Astrocyte of the cerebellum (primary cell): ENCODE measurements at regions not wholly inside any gene's neighbourhood (a gene's known extent, or its start where the extent isn't known, plus 50 kb on each side); places are given as distances from the start of the nearest gene placed in this dataset.
A peak's percentile ranks its signal among the peaks of the same experiment; 100 is the strongest.
"Not testable (repeated sequence)": the region's sequence is repeated elsewhere in the genome, so short reads cannot be mapped to it uniquely, and the experiment has no call there.

Experiments
- DNase-seq: peaks from one replicate; pipeline ENCODE4 v3.0.0-alpha.2; 2011; ENCODE audit warnings: low read depth
- H3K4me3 ChIP-seq: 2 replicates; pipeline ENCODE4 v1.5.1; 2011; ENCODE audit warnings: mild to moderate bottlenecking, low read depth, low read length, moderate library complexity
- in situ Hi-C: cut with HindIII; loops from 2 replicates; pipeline ENCODE4 v1.10.0; 2017; ENCODE audit warnings: low sequenced_read_pairs
- TF ChIP-seq, protein P1 (sequence below): IDR thresholded peaks from 2 replicates; pipeline ENCODE4 v1.5.1; 2012; ENCODE audit warnings: low read length, low read depth, moderate library complexity, mild to moderate bottlenecking; ENCODE audit errors: missing control alignments

DNA sequence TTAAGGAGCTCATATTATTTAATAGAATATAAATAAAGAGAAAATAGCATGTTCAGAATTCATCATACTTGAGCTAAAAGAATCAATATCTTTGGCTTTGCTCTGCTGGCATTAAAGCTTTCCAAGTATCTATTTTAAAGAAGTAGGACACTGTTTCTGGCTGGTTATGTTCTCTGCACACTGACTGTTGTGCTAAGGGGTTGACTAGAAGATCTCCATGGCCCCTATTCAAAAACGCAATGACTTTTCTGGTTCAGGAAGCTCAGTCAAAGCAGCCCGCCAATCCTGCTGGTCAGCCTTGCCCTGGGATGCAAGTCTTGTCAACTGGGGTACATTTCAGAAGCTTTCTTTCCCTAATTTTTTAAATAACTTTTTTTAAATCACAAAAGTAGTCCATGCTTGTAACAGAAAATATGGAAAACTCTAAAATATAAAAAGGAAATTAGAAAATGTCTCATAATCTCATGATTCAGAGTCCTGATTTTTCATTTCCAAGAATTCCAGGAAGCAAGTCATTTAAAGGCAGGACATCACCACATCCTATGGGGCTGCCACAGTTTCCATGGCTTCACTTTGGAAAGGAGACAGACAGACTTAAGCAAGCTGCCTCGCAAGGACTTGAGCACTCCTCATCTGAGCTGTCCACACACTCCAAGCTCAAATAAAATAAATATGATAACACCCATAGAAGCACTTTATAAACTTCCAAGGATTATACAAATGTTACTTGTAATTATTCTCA lies 195.1 kb downstream of the TXNL1 start:
- TF ChIP-seq, protein P1, sequence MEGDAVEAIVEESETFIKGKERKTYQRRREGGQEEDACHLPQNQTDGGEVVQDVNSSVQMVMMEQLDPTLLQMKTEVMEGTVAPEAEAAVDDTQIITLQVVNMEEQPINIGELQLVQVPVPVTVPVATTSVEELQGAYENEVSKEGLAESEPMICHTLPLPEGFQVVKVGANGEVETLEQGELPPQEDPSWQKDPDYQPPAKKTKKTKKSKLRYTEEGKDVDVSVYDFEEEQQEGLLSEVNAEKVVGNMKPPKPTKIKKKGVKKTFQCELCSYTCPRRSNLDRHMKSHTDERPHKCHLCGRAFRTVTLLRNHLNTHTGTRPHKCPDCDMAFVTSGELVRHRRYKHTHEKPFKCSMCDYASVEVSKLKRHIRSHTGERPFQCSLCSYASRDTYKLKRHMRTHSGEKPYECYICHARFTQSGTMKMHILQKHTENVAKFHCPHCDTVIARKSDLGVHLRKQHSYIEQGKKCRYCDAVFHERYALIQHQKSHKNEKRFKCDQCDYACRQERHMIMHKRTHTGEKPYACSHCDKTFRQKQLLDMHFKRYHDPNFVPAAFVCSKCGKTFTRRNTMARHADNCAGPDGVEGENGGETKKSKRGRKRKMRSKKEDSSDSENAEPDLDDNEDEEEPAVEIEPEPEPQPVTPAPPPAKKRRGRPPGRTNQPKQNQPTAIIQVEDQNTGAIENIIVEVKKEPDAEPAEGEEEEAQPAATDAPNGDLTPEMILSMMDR = no peak

DNA sequence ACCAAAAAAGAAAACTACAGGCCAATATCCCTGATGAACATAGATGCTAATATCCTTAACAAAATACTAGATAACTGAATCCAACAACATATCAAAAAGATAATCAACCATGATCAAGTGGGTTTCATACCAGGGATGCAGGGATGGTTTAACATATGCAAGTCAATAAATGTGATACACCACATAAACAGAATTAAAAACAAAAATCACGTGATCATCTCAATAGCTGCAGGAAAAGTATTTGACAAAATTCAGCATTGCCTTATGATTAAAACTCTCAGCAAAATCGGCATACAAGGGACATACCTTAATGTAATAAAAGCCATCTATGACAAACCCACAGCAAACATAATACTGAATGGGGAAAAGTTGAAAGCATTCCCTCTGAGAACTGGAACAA lies 199.9 kb downstream of the TXNL1 start:
- H3K4me3 ChIP-seq, DNase-seq, in situ Hi-C loops: not testable (repeated sequence)

More for the DNA sequence above, 195.1 kb downstream of the TXNL1 start:
- no peak for DNase-seq
- no peak overlapping the region for H3K4me3 ChIP-seq
- in situ Hi-C loops = loop anchor here (5.0 kb wide), 1 partner anchor 99 kb away; no protein-coding TSS in a partner anchor

DNA sequence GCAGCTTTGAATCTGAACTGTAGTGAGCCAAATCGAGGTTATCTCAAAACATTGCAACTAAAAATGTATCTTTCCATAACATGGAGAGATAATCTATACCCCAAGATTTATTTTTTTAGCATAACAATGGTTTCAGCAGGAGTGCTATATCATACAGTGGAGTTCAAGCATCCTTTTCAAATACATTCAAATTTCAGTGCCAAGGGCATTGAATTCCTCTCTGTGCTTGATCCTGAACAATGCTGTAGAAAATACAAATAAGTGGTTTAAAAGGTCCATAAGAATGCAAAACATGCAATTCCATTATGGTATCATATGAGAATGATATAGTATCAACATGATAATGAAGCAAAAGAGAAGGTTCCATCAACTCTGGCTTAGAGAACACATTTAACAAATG lies 201.7 kb downstream of the TXNL1 start:
- TF ChIP-seq, protein P1 = no peak
- DNase-seq = no peak
- no peak overlapping the region for H3K4me3 ChIP-seq
- in situ Hi-C loops = no loop called here

DNA sequence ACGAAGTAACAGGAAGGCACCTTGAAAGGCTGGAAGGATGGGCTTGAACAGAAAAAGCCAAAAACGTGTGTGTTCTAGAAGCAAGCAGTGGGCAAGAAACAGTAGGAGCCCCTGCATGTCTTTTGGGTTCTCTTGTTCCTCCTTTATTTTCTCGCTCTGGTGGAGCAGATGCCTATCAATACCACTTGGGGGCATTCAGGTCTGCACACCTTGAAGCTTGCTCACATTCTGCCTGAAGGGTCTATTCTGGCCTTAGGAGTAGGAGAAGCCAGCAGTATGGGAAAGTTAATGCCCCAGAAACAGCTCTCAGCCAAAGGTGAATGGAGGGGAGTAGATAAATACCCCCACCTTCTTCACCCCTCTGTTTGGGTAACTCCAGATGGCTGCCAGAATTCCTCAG lies 204.5 kb downstream of the TXNL1 start:
- TF ChIP-seq, protein P1 = no peak
- in situ Hi-C loops = no loop called here
- no peak overlapping the region for H3K4me3 ChIP-seq
- no peak for DNase-seq

DNA sequence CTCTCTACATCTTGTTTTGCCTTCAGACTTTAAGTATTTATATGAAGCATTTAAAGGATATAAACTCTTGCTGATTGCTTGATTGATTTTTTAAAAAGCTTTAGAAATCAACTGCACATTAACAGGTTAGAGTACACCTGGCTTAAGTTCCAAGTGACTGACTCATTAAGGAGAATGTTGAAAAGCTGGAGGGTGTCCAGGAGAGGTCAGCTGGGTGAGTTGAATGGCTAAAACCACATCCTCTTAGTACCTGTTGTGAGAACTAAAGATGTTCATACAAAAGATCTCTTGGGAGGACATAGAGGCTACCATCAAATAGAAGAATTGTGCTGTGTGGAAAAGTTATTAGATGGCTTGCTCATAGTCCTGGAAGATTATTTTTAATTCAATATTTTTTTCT lies 206.8 kb downstream of the TXNL1 start:
- TF ChIP-seq, protein P1 = no peak
- in situ Hi-C loops = no loop called here
- DNase-seq = peak; percentile 6
- H3K4me3 ChIP-seq = no peak overlapping the region

DNA sequence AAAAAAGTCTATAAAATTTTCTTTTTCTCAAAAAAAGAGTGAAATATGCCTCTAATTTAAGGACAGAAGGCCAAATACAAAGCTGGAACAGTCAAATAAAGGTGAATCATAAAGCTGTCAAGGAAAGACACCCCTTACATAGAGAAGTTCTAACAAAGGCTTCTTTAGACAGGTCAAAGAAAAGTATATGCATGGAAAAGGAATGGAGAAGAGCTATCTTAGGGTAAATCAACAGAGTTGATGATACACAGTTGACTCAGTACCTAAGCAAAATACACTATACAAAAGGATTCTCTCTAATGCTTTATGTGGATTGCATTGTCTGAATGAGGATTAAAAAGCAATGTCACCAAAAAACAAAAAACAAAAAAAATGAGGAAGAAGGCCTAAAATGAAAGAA lies 214.8 kb downstream of the TXNL1 start:
- H3K4me3 ChIP-seq = no peak overlapping the region
- TF ChIP-seq, protein P1 = no peak
- no peak for DNase-seq
- in situ Hi-C loops = no loop called here

DNA sequence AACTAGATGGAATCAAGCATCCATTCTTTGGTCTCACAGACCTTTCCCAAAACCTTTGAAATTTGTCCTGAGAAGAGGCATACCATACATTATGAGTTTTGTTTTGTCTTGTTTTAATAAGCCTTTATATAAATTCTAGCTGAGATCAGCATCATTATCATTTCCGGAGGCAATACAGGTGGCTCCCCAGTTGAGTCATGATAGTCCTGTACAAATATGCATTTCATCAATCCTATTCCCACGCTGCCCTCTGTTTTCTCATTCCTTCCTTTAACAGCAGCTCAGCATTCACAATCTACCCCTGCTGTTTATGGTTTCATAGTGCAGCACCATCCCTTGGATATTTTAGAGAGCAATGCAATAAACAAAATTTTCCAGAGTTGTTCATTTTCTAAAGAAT lies 216.7 kb downstream of the TXNL1 start:
- in situ Hi-C loops = no loop called here
- TF ChIP-seq, protein P1 = no peak
- DNase-seq = no peak
- H3K4me3 ChIP-seq = no peak overlapping the region

DNA sequence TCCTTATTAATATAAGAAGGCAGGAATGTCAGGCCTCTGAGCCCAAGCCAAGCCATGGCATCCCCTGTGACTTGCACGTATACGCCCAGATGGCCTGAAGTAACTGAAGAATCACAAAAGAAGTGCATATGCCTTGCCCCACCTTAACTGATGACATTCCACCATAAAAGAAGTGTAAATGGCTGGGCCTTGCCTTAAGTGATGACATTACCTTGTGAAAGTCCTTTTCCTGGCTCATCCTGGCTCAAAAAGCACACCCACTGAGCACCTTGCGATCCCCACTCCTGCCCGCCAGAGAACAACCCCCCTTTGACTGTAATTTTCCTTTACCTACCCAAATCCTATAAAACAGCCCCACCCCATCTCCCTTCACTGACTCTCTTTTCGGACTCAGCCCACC lies 217.5 kb downstream of the TXNL1 start:
- in situ Hi-C loops, DNase-seq, H3K4me3 ChIP-seq: not testable (repeated sequence)
